ENCODE measurements at regions not wholly inside any gene's neighbourhood (a gene's known extent, or its start where the extent isn't known, plus 50 kb on each side); places are given as distances from the start of the nearest gene placed in this dataset.

GRCh38 chr7:123366626-123367025 is 166.9 kb upstream of the SLC13A1 start:
- TF ChIP-seq CTCF (IDR thresholded peaks at IDR 0.05; ENCODE audit: low read depth, low read length, poor library complexity, severe bottlenecking) (no peak), EZH2phosphoT487 (IDR thresholded peaks at IDR 0.05; ENCODE audit: borderline replicate concordance, low read length) (no peak)

Measured in DOHH2 (cell line).